DMS114 treated with DMSO at 0.1 percent for 48 hours (cell line): ENCODE measurements at regions not wholly inside any gene's neighbourhood (a gene's known extent, or its start where the extent isn't known, plus 50 kb on each side); places are given as distances from the start of the nearest gene placed in this dataset.

Experiments used
- DNase-seq: peaks from one replicate; lab custom pipeline; 2025; ENCODE audit not compliant: unreplicated experiment; lab: John Stamatoyannopoulos, UW

- DNase-seq, result no peak
These were observed 608.1 kb downstream of the ZNF385D start for GRCh38 chr3:21142949-21143348.

GRCh38 chr3:21142031-21142430 lies 609.0 kb downstream of the ZNF385D start:
- DNase-seq, result no peak

GRCh38 chr3:21140785-21141184 lies 610.2 kb downstream of the ZNF385D start:
- DNase-seq, result no peak

GRCh38 chr3:21138085-21138484 lies 612.9 kb downstream of the ZNF385D start:
- no peak for DNase-seq

GRCh38 chr3:21132896-21133295 lies 618.1 kb downstream of the ZNF385D start:
- no peak for DNase-seq

GRCh38 chr3:21120826-21121225 lies 630.2 kb downstream of the ZNF385D start:
- no peak for DNase-seq

- DNase-seq, result no peak
These were observed 633.6 kb downstream of the ZNF385D start for GRCh38 chr3:21117370-21117769.

GRCh38 chr3:21109056-21109455 lies 642.0 kb downstream of the ZNF385D start:
- no peak for DNase-seq

GRCh38 chr3:21105784-21106183 lies 645.2 kb downstream of the ZNF385D start:
- DNase-seq, result no peak

GRCh38 chr3:21100656-21101359 lies 650.2 kb downstream of the ZNF385D start:
- no peak for DNase-seq

GRCh38 chr3:21094686-21095085 lies 656.3 kb downstream of the ZNF385D start:
- DNase-seq, result no peak

- DNase-seq, result no peak
These were observed 677.4 kb downstream of the ZNF385D start for GRCh38 chr3:21073561-21073960.

- no peak for DNase-seq
These were observed 683.8 kb downstream of the ZNF385D start for GRCh38 chr3:21067031-21067813.

GRCh38 chr3:21062831-21063294 lies 688.1 kb downstream of the ZNF385D start:
- DNase-seq, result no peak

- no peak for DNase-seq
These were observed 691.6 kb downstream of the ZNF385D start for GRCh38 chr3:21059404-21059803.

GRCh38 chr3:21056293-21056692 lies 694.7 kb downstream of the ZNF385D start:
- no peak for DNase-seq

- no peak for DNase-seq
These were observed 696.0 kb downstream of the ZNF385D start for GRCh38 chr3:21055015-21055414.

GRCh38 chr3:21054064-21054463 lies 696.9 kb downstream of the ZNF385D start:
- DNase-seq, result no peak

- no peak for DNase-seq
These were observed 701.5 kb downstream of the ZNF385D start for GRCh38 chr3:21049334-21050062.

- DNase-seq, result no peak
These were observed 707.9 kb downstream of the ZNF385D start for GRCh38 chr3:21043139-21043538.

- DNase-seq, result no peak
These were observed 708.8 kb downstream of the ZNF385D start for GRCh38 chr3:21042184-21042583.

- no peak for DNase-seq
These were observed 709.4 kb downstream of the ZNF385D start for GRCh38 chr3:21041621-21042020.
